DND-41 (cell line): ENCODE measurements at regions not wholly inside any gene's neighbourhood (a gene's known extent, or its start where the extent isn't known, plus 50 kb on each side); places are given as distances from the start of the nearest gene placed in this dataset.

Experiments
- CTCF ChIP-seq: IDR thresholded peaks from 2 replicates; pipeline ENCODE4 v1.5.1; 2012; ENCODE audit warnings: borderline replicate concordance, low read length, moderate library complexity, mild to moderate bottlenecking; ENCODE audit not compliant: poor library complexity, severe bottlenecking; ENCODE audit errors: extremely low read depth
- EZH2 ChIP-seq: IDR thresholded peaks from 3 replicates; pipeline ENCODE4 v1.6.1; 2012; ENCODE audit warnings: borderline replicate concordance, low read depth, mild to moderate bottlenecking, moderate library complexity, low read length, inconsistent platforms; ENCODE audit not compliant: severe bottlenecking

GRCh38 chr7:156157409-156158012 is 345.2 kb upstream of the SHH start:
- TF ChIP-seq CTCF (no peak), EZH2 (no peak)
